Activated CD4-positive, alpha-beta T cell treated with anti-CD3 and anti-CD28 coated beads, Interleukin-2, amount 50 U/mL, for 48 hours (primary cell): ENCODE measurements at regions not wholly inside any gene's neighbourhood (a gene's known extent, or its start where the extent isn't known, plus 50 kb on each side); places are given as distances from the start of the nearest gene placed in this dataset.
"Not testable (repeated sequence)": the region's sequence is repeated elsewhere in the genome, so short reads cannot be mapped to it uniquely, and the experiment has no call there.

Source experiments
- DNase-seq, 2 experiments: peaks; one replicate each; pipeline ENCODE4 v3.0.0-alpha.2; 2020

DNA sequence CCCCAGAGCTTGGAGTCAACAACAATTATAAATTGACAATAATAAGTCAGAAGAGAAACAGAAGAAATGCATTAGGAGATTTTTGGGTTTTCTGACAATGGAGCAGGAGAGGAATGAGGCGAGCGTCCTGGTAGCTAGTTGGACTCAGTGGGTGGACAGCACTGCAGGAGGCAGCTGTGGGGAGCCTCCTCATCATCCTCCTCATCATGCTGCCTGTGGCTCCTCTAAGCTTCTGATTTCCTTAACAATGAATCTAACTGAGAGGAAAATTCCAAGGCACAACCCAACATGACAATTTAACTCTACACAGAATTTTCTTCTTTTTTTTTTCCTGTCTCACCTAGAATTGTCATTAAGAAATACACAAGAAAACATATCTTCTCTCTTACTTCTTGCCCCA lies 357.1 kb upstream of the NOCT start:
- no peak for DNase-seq

DNA sequence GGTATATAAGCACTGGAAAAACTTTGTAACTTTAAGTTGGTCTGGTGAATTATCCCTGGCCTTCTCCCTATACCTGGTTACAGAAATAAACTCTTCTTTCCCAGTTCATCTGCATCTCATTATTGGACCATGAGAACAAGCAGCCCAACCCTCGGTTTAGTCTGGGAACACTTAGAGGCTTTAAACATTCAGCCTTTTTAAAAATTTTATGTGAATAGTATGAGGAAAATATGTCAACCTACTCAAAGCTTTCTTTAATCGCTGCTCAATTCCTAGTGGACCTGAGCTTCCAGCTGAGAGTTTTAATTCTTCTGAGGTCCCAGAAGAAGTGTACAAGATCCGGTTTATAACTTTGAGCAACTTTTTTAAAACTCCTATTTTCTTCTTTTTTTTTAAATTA lies 358.6 kb upstream of the NOCT start:
- DNase-seq, result no peak

DNA sequence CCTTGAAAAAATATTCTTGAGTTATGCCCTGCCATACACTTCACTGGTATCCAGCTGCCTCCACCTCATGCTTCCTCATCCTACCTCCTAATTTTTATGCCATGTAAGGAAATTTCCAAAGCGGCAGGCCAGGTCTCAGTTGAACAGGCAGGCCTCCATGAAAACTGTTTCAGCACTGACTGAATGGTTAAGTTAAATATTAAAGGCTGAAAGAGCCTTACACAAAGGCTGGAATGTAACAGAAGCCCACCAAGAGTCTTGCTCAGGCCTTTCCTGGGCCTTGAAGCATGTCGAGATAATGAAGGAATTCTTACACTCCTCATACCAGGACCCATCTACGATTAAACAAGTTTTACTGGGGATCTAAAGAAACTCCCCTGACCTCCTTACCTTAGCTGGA lies 359.6 kb upstream of the NOCT start:
- no peak for DNase-seq

GRCh38 chr4:138655286-138655685 lies 360.3 kb upstream of the NOCT start:
- DNase-seq, result no peak

DNA sequence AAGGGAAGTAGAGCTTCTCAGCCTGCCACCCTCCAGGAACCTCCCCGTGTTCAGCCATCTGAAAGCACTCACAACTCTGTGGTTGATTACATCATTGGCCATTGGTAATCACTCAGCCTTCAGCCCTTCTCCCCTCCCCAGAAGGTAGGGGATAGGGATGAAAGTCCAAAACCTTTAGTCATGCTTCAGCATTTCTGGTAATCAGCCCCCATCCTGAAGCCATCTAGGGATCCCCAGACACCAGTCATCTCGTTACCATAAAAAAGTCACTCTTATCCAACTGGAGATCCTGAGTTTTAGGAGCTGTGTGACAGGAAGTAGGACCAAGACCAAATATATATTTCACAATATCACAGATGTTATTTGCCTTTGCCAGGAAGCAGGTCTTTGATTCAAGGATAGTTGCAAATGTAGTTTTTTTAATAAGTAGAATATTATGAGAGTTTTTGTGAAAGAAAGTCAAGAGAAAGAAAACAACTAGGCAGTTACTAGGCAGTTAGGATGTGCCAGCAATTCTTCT lies 364.6 kb upstream of the NOCT start:
- no peak for DNase-seq

- DNase-seq, result no peak
These were observed 365.1 kb upstream of the NOCT start for GRCh38 chr4:138650495-138650894.

DNA sequence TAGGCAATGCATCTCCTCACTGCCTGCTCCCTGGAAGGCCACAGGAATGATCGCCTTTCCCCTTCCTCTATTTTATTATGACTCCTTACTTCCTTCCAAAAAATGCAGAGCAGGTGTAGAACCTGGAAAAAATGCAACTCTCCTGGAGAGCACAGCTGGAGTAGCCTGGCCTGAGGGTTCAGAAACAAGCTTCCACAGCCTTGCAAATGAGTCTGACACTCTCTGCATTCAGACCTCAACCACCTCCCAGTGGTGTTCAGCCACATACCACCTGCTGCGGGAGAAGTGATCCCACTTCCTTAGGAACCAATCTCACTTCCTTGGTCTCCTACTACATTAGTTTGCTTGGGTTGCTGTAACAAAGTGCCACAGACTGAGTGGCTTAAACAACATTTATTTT lies 368.1 kb upstream of the NOCT start:
- no peak for DNase-seq

GRCh38 chr4:138646383-138646782 lies 369.2 kb upstream of the NOCT start:
- no peak for DNase-seq

DNA sequence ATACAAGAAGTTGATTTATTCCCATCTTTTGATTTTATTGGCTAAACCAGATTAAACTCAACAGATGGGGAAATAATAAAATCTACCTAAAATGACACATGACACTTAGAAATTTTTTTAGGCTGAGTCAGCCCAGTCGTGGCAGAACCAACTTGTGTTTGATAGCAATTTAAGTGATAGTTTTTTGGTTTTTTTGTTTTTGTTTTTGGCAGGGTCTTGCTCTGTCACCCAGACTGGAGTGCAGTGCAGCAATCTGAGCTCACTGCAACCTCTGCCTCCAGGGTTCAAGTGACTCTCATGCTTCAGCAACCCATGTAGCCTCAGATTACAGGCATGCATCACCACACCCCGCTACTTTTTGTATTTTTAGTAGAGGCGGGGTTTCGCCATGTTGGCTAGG lies 370.3 kb upstream of the NOCT start:
- DNase-seq, result no peak

DNA sequence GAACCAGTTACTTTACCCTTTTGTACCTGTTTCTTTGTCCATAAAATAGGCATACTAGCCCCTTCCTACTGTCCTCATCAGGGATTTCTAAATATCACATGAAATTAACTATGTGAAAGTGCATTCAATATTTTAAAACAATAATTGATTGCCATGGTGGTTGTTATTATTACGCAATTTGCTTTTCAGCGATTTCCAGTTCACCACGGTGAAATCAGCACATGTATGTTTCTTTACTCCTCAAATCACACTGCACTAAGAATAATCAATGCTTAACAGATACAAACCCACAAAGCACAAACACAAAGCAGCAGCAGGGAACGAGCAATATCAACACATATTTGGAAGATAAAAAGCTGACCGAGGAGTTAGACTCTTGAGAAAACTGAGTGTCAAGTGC lies 371.3 kb upstream of the NOCT start:
- DNase-seq, result no peak

- no peak for DNase-seq
These were observed 371.8 kb upstream of the NOCT start for GRCh38 chr4:138643827-138644226.

GRCh38 chr4:138639018-138639741 lies 376.4 kb upstream of the NOCT start:
- no peak for DNase-seq

DNA sequence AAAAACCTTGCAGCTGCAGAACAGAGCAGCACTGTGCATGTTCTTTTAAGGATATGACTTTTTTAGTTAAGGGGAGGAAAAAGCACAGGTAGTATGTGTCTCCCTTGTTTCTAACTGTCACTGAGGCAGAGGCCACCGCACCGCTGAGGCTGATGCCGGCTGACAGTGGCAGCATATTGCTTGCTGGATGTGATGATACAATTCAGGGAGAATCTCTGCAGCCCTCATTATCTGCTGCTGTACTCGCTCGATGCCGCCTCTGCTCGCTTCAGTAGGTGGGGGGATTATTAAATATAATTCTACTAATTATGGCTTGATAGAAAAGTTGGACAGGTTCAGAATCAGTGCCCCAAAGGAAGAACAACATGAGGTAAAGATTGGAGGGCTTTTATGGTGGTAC lies 378.8 kb upstream of the NOCT start:
- DNase-seq, result no peak

DNA sequence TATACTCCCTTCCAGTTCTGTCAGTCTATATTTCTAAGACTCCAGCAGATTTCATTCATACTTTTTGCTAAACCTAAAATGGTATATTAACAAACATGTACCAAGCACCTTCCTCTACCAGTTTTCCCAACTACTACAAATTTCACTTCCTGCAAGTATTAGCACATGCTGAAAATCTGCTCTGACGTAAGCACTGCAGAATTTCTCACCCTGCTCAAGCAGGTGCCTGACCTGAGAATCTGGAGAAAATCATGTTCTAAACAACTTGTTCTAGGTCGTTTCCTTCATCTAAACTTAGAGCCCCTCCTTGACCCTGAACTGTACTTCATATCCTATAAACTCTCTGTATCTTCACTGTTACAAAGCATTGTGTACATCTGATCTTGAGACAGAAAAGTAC lies 380.7 kb upstream of the NOCT start:
- no peak for DNase-seq

DNA sequence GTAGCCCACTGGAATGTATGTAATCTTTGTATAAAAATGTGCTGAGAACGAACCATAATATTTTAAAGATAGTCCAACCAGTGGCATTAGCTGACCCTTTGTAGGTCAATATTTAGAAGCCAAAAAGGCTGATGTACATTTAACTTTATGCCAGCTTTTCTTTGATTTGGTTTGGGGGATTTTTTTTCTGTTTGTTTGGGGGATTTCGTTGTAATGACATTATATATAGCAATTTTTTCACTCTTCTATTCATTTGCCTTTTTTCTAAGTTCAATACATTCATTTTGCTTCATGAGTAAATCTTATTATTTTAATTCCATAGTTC lies 382.0 kb upstream of the NOCT start:
- DNase-seq, result no peak

DNA sequence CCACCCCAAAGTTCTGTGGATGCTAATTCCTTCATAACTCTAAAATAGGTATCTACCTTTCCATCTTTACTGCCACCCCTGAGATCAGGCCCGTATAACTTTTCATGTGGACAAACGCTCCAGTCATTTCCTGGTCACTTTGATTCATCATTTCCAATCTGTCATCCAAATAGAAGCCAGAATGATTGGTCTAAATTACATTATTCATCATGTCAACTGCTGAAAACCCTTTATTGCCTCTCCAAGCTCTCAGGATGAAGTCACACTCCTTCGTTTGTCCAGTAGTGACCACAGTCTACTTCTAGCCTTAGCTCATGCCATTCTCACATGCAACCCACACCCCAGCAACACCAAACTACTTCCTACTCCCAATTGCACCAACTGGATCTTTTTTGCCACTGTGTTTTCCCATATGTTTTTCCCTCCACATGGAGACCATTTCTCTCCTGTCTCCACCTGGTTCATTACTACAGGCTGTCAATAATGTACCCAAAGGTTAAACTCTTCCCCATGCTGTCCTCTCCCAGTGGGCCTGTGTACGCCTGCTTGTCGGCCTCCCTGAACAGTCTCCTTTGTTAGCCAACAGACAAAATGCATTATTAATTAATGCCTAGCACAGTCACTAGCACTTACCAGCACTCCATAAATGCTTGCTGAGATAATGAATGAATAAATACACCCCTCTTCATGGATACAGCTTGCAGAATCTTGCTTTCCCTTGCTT lies 382.6 kb upstream of the NOCT start:
- DNase-seq, result no peak

GRCh38 chr4:138630666-138631065 lies 384.9 kb upstream of the NOCT start:
- no peak for DNase-seq

DNA sequence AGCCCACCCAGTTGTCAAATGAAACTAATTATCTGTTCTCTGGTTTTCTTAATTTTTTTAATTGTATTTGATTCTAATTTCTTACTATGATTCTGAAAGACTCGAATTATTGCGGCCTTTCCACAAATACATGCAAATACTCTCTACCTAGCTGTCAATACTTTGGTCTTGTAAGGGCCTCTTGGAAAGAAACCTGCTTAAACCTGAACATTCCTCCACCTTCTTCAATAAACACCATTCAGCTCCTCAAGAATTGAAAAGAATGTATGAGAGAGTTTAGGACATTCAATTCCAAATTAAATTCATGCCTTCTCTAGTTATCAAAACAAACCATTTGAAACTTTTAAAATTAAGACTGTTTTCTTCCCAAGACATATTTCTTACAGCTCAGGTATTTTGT lies 385.9 kb upstream of the NOCT start:
- DNase-seq, result no peak

- no peak for DNase-seq
These were observed 384.9 kb upstream of the SLC7A11 start for GRCh38 chr4:138627096-138627495.

DNA sequence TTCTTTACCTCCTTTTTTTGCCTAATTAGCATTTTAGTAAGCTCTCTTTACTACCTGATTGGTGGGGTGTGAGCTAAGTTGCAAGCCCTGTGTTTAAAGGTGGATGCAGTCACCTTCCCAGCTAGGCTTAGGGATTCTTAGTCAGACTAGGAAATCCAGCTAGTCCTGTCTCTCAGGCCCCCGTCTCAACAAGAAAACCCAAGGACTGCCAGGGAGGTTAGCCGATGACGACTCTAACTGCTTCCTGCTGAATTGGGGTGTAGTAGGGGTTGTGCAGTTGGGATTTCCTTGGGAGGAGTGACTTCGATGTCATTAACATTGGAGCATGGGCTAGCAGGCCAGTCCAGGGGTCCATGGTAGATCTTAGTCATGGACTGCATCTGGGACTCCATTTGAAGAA lies 380.2 kb upstream of the SLC7A11 start:
- DNase-seq, result not testable (repeated sequence)

- DNase-seq, result no peak
These were observed 374.6 kb upstream of the SLC7A11 start for GRCh38 chr4:138616775-138617174.

DNA sequence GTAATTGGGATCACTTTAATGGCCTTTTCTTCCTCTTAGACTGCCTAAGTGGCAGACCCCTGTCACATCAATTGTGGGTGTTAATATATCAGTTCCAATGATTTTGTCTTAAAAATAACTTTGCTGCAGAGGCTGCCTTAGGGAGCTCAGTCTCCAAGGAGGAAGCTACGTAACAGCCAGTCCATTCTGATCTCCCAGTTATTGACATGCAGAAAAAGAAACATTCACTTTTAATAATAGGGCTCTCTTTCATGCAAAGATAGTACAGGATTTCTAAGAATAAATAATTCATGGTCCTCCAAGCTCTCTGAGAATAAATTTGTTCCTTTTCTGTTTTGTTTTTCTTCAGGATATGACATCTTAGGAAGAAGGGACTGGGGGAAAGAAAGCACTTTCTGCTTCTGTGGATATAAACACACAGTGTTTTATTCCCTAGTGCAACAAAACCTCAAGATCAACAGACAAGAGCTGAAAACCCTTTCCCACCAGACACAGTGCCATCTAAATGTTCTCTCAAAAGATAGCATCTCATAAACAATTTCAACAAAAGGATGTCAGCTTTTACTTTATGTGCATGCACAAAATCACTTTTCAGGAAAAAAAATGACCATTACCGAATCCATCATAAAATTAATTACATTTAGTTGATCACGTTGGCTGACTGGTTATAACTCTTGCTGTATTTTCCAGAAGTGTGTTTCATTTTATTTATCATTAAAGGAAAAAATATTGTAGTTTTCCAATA lies 372.4 kb upstream of the SLC7A11 start:
- DNase-seq, result no peak

- DNase-seq, result no peak
These were observed 370.3 kb upstream of the SLC7A11 start for GRCh38 chr4:138612428-138612827.

GRCh38 chr4:138611721-138612120 lies 369.6 kb upstream of the SLC7A11 start:
- DNase-seq, result no peak
